HepG2 (cell line): ENCODE measurements at regions not wholly inside any gene's neighbourhood (a gene's known extent, or its start where the extent isn't known, plus 50 kb on each side); places are given as distances from the start of the nearest gene placed in this dataset.

Experiments used
- PCBP2 ChIP-seq: fragments of 200-400 bp; formaldehyde crosslinking; optimal IDR thresholded peaks from 2 replicates; pipeline ENCODE3; 2018; ENCODE audit warnings: low read length, low read depth; ENCODE audit not compliant: poor library complexity, severe bottlenecking
- ZNF614 ChIP-seq: IDR thresholded peaks from 2 replicates; pipeline ENCODE4 v1.6.1; 2018; ENCODE audit warnings: missing biosample characterization, missing genetic modification reagents, inconsistent platforms, borderline replicate concordance
- ZNF782 ChIP-seq: sonication (generic); formaldehyde crosslinking; IDR thresholded peaks from 2 replicates; pipeline ENCODE4 v1.4.0; 2020; ENCODE audit warnings: missing genetic modification reagents, mild to moderate bottlenecking, borderline replicate concordance
- TF ChIP-seq, protein P1 (sequence below): sonication (generic); formaldehyde crosslinking; IDR thresholded peaks from 2 replicates; pipeline ENCODE4 v1.5.0; 2020; ENCODE audit warnings: mild to moderate bottlenecking, missing genetic modification reagents, moderate library complexity

DNA sequence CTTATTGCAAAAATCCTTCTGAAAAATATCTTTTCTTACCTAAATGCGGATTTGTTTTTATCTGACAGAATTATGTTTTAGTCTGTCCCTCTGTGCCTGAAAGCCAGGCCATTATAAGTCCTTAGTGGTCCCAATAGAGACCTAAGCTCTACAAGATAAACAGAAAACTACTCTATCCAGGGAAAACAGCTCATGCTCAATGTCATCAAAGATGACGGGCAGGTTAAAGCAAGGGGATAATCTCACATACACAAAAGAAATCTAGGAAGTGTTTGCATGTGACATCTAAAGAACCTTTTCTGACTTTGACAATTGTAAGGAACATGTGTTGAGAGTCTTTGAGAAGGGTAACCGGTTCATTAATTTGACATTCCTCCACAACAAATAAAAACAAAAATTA lies 741.1 kb upstream of the ID2 start:
- TF ChIP-seq, protein P1, sequence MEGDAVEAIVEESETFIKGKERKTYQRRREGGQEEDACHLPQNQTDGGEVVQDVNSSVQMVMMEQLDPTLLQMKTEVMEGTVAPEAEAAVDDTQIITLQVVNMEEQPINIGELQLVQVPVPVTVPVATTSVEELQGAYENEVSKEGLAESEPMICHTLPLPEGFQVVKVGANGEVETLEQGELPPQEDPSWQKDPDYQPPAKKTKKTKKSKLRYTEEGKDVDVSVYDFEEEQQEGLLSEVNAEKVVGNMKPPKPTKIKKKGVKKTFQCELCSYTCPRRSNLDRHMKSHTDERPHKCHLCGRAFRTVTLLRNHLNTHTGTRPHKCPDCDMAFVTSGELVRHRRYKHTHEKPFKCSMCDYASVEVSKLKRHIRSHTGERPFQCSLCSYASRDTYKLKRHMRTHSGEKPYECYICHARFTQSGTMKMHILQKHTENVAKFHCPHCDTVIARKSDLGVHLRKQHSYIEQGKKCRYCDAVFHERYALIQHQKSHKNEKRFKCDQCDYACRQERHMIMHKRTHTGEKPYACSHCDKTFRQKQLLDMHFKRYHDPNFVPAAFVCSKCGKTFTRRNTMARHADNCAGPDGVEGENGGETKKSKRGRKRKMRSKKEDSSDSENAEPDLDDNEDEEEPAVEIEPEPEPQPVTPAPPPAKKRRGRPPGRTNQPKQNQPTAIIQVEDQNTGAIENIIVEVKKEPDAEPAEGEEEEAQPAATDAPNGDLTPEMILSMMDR (CRISPR knock-in tag): no peak
- TF ChIP-seq ZNF614 (CRISPR knock-in tag) (no peak), ZNF782 (CRISPR knock-in tag) (no peak), PCBP2 (no peak)
